ENCODE measurements at regions not wholly inside any gene's neighbourhood (a gene's known extent, or its start where the extent isn't known, plus 50 kb on each side); places are given as distances from the start of the nearest gene placed in this dataset.

DNA sequence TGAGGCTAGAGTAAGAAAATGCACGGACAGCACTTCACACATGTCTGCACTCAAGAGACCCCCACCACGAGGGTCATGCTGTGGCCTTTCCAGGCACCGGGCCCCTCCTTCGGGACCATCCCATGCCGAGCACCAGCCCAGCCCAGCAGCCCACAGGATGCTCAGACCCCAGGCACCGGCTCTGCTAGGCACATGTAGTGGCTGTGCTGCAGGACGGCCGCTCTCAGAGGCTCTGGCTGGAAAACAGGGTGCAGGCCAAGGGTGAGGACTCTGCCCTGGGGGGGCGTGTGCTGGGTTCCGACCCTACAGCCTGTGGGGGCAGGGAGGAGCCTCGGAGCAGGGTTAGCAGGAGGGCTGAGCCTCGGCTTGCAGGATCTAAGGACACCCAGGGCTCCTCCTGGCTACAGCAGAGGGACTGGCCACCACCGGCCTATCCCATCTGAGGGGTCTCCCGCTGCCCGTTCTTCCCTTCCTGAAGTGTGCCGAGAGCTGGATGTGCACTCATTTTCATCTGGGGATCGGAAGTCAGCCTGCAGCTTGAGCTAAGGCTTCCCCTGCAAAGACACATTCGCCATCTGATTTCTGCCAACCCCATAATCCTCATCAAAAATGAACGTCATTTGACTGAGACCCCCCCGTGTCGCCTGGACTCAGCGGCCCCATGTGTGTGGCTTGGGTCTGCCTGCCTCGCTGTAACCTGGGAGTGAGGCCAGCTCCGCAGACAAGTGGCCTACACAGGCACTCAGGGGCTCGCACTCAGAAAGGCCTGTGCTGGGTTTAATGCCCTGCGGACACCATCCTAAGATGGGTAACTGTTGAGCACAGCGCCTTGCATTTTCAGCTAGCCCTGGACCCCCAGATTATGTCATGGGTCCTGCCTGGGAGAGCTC lies 293.1 kb upstream of the FOXF1 start:
- Mint-ChIP-seq H3K27ac (no peak overlapping the region), H3K27me3 (peaks cover 13% of the 10 kb centered on the region), H3K9me3 (peaks cover 10 to 12% of the 10 kb centered on the region in 2 donors), H3K4me1 (peaks cover 6% of the 10 kb centered on the region), H3K4me3 (no peak overlapping the region)
- peak; percentile 9 for ATAC-seq
- DNase-seq: no peak

DNA sequence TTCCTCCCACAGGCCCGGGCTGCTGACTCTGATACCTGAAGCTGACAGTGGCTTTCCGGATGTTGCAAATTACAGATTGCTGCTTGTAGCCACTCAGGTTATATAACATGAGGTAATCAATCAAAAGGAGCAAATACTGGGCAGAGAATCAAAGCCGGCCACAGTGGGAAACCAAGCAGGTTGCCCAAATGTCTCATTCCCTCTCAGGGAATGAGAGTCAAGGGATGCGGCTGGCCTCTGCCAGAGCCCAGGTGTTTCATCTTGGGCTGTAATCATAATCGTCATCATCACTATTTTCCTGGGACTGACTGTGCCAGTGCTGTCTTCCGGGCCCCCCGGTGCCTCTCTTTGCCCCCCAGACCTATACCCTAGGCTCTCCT lies 292.4 kb upstream of the FOXF1 start:
- Mint-ChIP-seq H3K4me3 (no peak overlapping the region), H3K9me3 (peaks cover 4 to 5% of the 10 kb centered on the region in 2 donors), H3K4me1 (peaks cover 3% of the 10 kb centered on the region), H3K27ac (no peak overlapping the region), H3K27me3 (peaks cover 16% of the 10 kb centered on the region)
- DNase-seq (no peak), ATAC-seq (no peak)

DNA sequence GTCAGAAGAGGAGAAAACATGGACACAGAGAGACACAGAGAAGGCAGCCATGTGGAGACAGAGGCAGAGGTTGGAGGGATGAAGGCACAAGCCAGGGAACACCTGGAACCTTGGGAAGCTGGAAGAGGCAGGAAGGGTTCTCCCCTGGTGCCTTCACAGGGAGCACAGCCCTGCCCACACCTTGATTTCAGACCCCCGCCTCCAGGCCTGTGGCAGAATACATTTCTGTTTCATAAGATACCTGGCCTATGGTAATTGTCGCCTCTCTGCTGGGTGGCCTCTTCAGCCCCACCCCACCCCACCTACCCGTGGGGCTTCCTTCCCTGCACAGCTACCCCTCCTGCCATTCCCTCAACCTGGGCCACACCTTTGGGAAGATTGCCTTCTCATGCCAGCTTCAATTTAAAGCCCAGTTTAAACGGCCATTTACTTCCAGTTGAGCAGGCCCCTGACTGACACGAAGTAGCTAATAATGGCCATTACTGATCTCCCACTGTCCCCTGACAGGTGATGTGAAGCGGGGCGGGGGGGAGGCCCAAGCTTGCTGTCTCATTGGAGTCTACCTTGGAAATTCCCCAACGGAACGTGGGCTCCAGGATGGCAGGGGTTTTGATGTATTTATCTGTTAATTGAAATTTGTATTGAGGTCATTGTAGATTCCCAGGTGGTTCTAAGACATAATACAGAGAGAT lies 291.7 kb upstream of the FOXF1 start:
- DNase-seq (no peak), ATAC-seq (no peak)
- Mint-ChIP-seq H3K4me1 (no peaks in the 10 kb centered on the region), H3K4me3 (no peak overlapping the region), H3K27ac (no peak overlapping the region), H3K9me3 (no peaks in the 10 kb centered on the region), H3K27me3 (peaks cover 16% of the 10 kb centered on the region)

DNA sequence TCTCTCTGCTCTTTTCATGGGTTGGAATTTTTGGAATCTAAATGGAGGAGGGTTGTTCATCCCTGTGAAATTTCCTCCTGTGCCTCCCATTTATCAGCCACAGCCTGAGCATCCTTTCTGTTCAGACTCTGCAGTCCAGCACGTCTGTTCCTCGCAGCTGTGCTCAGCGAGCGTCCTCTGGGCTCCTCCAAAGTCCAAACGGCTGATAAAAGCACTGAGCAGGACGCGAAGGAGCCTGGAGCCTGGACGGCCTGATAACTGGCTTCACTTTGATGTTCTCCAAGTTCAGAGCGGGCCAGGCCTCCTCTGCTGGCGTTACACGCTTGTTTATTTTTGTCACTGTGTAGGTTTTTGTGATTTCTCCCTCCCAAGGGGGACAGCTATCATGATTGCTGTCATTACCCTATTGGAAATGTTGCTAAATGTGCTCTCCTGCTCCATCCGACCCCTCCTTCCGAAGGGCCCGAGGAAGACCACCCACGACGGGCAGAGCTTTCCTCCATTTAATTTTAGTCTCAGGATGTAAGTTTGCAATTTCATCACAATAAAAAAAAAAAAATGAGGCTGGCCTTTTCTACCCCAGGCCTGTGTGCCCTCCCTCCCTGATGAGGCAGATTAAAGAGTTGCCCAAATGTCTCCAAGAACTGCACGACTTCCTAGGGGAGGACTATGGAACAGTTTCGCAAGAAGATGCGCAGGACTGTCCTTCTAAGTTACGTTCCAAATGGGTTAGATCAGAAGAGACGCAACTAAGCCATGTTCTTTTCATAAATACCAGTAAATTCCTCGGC lies 290.5 kb upstream of the FOXF1 start:
- no peak for DNase-seq
- Mint-ChIP-seq H3K27me3 (peaks cover 16% of the 10 kb centered on the region), H3K4me3 (no peak overlapping the region), H3K4me1 (no peaks in the 10 kb centered on the region), H3K9me3 (no peaks in the 10 kb centered on the region), H3K27ac (no peak overlapping the region)
- ATAC-seq: no peak

DNA sequence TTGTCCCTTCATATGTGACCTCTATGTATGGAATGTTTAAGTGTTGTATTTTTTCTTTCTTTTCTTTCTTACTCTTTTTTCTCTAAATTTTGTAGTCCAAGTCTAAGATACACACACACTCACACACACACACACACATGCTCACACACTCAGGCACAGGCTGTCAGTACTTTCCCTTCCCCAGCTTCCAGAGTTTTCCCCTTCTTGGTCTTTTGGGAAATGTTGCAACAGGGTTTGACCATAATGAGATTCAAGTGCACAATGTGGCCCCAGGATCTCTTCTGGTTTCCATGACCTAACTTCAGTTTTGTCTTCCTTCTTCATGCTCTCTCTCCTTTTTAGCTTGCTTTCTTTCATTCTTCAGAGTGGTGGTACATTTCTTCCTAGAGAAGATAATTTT lies 289.8 kb upstream of the FOXF1 start:
- ATAC-seq: no peak
- DNase-seq: no peak
- Mint-ChIP-seq H3K27me3 (peaks cover 16% of the 10 kb centered on the region), H3K4me3 (no peak overlapping the region), H3K27ac (no peak overlapping the region), H3K4me1 (no peaks in the 10 kb centered on the region), H3K9me3 (no peaks in the 10 kb centered on the region)

DNA sequence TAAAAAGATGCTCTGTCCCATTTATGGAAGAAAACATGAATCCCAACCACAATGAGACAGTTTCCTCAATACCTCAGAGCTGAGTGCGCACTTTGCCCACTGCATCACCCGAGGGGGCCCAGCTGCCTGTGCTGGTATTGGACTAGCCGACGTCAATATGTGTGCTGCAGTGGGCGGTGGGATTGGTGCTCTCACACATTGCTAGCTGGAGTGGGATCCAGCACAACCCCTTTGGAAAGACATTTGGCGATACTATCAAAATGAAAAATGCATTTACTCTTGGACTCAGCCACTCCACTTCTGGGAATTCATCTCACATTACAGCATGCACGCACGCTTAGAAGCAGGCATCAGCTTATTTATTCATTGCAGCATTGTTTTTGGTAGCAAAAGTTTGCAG lies 289.2 kb upstream of the FOXF1 start:
- Mint-ChIP-seq H3K9me3 (no peaks in the 10 kb centered on the region), H3K27ac (no peak overlapping the region), H3K4me1 (no peaks in the 10 kb centered on the region), H3K4me3 (no peak overlapping the region), H3K27me3 (peaks cover 16% of the 10 kb centered on the region)
- ATAC-seq: no peak
- DNase-seq: no peak

DNA sequence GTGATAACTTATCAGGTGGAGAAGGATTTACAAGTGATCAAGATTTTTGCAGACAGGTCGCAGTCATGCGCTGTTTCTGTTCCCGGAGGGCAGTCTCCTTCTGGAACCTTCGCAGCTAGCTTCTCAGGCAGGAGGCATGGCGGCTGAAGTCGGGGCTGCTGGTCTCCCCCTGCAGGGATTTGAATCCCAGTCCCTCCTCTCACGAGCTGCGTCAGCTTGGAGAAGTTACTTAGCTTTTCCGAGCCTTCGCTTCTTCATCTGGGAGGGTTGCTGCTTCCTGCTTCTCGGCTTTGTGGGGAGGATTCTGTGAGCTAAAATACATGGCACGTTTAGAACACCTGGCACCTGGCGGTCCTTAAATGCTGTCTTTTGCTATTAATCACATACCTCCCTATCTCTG lies 287.8 kb upstream of the FOXF1 start:
- H3K27me3 Mint-ChIP-seq: peaks cover 25% of the 10 kb centered on the region
- no peak overlapping the region for H3K27ac Mint-ChIP-seq
- DNase-seq (no peak), ATAC-seq (no peak)
- H3K9me3 Mint-ChIP-seq: no peaks in the 10 kb centered on the region
- H3K4me3 Mint-ChIP-seq: no peak overlapping the region
- H3K4me1 Mint-ChIP-seq: no peaks in the 10 kb centered on the region

DNA sequence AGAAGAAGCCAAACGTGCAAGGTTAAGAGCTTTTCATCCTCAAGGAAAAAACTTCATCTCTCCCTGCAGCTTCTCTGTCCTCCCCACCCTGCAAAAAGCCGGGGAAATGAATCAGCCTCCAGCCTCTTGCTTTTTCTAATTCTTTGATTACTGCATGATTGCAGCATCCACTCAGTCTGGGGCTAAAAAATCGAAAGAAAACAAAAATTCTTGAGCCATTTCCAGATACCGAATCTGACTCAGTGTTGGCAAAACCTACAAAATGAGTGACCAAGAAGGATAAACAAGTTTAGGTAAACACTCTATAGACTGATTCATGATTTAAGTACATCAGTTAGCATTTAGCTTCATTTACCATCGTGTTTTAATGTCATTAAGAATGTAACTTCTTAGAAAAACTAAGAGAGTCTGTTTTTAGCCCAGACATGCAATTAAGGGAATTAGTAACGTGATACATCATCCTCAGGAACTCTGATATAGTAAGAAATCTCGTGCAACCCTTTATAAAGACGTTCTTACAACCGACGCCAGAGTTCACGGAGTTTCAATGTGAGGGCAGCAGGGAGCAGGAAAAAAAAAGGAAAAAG lies 287.3 kb upstream of the FOXF1 start:
- H3K27me3 Mint-ChIP-seq: peaks cover 30% of the 10 kb centered on the region
- ATAC-seq (no peak), DNase-seq (no peak)
- H3K4me1 Mint-ChIP-seq: no peaks in the 10 kb centered on the region
- H3K9me3 Mint-ChIP-seq: no peaks in the 10 kb centered on the region
- no peak overlapping the region for H3K4me3 Mint-ChIP-seq
- H3K27ac Mint-ChIP-seq: no peak overlapping the region

DNA sequence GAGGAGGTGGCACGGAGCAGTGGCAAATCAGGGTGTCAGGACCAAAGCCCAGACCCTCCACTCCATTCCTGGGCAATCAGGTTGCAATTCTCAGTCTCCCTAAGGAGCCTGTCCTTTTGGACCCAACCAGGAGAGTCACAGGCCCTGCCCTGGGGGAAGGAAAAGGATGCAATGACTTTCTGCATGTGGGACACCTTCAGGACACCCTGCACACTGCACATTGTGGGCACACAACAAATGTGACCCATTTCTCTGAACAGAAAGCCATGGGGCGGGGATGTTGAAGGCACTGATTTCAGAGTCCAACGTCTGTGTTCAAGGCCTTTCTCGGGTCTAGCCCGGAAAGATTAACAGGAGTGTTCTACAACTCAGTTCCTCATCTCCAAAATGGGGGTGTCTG lies 286.2 kb upstream of the FOXF1 start:
- Mint-ChIP-seq H3K4me3 (no peak overlapping the region), H3K27me3 (peaks cover 35% of the 10 kb centered on the region), H3K4me1 (no peaks in the 10 kb centered on the region), H3K27ac (no peak overlapping the region), H3K9me3 (no peaks in the 10 kb centered on the region)
- no peak for ATAC-seq
- no peak for DNase-seq

DNA sequence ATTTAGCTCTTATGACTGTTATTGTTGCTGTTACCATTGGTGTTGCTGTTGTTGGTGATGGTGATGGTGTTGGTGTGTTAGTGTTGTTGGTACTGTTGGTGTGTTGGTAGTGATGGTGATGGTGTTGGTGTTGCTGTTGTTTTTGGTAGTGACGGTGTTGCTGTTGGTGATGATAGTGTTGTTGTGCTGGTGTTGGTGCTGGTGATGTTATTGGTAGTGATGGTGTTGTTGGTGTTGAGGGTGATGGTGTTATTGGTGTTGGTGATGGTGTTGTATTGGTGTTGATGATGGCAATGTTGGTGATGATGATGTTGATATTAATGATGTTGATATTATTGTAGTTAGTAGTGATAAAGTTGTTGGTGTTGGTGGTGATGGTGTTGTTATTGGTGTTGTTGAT lies 285.7 kb upstream of the FOXF1 start:
- Mint-ChIP-seq H3K4me3 (no peak overlapping the region), H3K27me3 (peaks cover 39% of the 10 kb centered on the region), H3K27ac (no peak overlapping the region), H3K9me3 (no peaks in the 10 kb centered on the region), H3K4me1 (no peaks in the 10 kb centered on the region)
- no peak for ATAC-seq
- DNase-seq: no peak

DNA sequence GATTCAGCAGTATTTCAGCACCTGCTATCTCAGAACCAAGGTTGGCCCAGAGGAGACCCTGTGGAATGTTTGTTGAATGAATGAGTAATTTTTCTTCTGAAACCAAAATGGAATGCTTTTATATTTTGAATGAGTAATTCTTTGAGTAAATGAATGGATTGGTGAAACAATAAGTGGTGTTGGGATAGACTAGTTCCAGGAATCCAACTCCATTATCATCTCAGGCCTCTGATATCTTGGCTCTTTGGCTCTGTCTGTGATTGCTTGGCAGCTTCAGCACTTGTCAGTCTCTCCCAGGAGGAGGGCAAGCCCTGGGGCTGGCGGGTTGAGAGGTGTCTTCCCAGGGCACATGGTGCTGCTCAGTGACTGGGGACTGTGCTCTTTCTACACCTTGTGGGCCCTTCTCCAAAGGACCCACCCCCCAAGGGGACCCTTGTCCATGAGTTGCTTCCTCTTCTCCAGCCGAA lies 284.4 kb upstream of the FOXF1 start:
- peaks cover 40% of the 10 kb centered on the region for H3K27me3 Mint-ChIP-seq
- no peak for ATAC-seq
- no peak overlapping the region for H3K4me3 Mint-ChIP-seq
- no peaks in the 10 kb centered on the region for H3K4me1 Mint-ChIP-seq
- DNase-seq: no peak
- no peaks in the 10 kb centered on the region for H3K9me3 Mint-ChIP-seq
- H3K27ac Mint-ChIP-seq: no peak overlapping the region

DNA sequence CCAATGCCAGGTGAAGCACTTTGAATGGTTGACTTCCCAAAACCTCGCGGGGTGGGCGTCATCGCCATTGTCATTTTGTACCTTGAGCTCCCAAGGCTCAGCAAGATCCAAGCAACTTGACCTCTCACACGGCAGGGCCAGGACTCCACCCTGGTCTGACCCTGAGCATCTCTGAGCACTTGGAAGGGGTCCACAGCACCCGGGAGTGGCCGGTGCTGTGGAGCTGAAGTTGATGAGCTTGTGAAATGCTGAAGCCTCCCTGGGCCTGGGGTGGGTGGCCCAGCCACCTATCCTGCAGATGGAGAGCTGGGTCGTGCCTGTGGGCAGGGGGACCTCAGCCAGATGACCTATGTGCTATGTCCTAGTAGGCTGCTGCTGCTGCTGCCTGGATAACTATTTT lies 283.3 kb upstream of the FOXF1 start:
- Mint-ChIP-seq H3K27ac (no peak overlapping the region), H3K9me3 (no peaks in the 10 kb centered on the region), H3K4me3 (no peak overlapping the region), H3K27me3 (peaks cover 43% of the 10 kb centered on the region), H3K4me1 (no peaks in the 10 kb centered on the region)
- ATAC-seq: no peak
- no peak for DNase-seq

DNA sequence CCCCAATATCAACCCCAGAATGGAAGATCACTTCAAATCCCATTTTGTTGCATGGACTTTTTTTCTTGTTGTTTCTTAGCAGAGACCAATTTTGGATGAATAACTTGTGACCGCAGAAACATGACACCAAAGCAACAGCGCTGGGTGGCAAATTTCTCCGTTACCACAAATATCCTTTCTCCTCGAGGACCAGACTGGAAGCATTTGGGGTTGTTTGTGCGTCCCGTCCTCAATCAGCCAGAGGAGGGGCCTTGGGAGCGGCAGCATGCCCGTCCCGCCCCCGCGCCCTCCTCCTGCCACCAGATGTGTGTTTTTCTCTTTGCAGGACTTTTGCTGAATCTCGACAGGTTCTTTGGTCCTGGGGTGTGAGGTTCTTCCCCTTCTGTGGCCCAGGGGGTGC lies 282.5 kb upstream of the FOXF1 start:
- DNase-seq (no peak), ATAC-seq (no peak)
- Mint-ChIP-seq H3K4me1 (no peaks in the 10 kb centered on the region), H3K4me3 (no peak overlapping the region), H3K27ac (no peak overlapping the region), H3K9me3 (no peaks in the 10 kb centered on the region), H3K27me3 (peaks cover 39% of the 10 kb centered on the region)

DNA sequence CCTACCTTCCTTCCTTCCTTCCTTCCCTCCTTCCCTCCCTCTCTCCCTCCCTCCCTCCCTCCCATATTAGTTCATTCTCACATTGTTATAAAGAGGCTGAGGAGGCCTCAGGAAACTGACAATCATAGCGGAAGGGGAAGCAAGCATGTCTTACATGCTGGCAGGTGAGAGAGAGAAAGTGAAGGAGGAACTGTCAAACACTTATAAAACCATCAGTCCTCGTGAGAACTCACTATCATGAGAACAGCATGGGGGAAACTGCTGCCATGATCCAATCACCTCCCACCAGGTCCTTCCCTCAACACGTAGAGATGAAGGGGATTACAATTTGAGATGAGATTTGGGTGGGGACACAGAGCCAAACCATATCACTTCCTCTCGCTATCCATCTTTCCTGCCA lies 281.6 kb upstream of the FOXF1 start:
- Mint-ChIP-seq H3K4me3 (no peak overlapping the region), H3K4me1 (no peaks in the 10 kb centered on the region), H3K9me3 (no peaks in the 10 kb centered on the region), H3K27ac (no peak overlapping the region), H3K27me3 (peaks cover 39% of the 10 kb centered on the region)
- no peak for ATAC-seq
- no peak for DNase-seq

DNA sequence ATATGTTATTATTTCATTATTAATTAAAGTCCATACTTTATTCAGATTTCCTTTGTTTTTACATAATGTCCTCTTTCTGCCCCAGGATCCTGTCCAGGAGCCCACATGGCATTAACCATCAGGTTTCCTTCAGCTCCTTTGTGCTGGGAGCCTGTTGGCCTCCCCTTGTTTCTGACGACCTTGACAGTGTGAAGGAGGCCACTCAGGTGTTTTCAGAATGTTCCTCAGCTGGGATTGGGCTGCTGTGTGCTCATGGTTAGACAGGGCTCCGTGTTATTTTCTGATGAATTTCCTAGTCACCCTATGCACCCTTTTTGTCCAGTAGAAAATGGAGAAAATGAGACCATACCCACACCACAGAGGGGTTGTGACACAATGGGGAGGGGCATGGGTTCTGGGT lies 281.0 kb upstream of the FOXF1 start:
- ATAC-seq: no peak
- no peak for DNase-seq
- peaks cover 39% of the 10 kb centered on the region for H3K27me3 Mint-ChIP-seq

More for the DNA sequence above, 281.0 kb upstream of the FOXF1 start:
- Mint-ChIP-seq H3K4me3 (no peak overlapping the region), H3K4me1 (no peaks in the 10 kb centered on the region), H3K9me3 (no peaks in the 10 kb centered on the region), H3K27ac (no peak overlapping the region)
